ENCODE measurements at regions not wholly inside any gene's neighbourhood (a gene's known extent, or its start where the extent isn't known, plus 50 kb on each side); places are given as distances from the start of the nearest gene placed in this dataset.

- Histone ChIP-seq H3K27ac (no peak overlapping the region), H3K4me1 (no peaks in the 10 kb centered on the region), H3K9me3 (no peaks in the 10 kb centered on the region), H3K36me3 (no peaks in the 10 kb centered on the region), H3K27me3 (no peaks in the 10 kb centered on the region), H3K4me3 (no peak overlapping the region)
- TF ChIP-seq CTCF (IDR thresholded peaks at IDR 0.05) = no peak
- TF ChIP-seq POLR2A (IDR thresholded peaks at IDR 0.05) = no peak
- intact Hi-C loops (cut with DNase I) = no loop called here
- DNase-seq (no peak), ATAC-seq (no peak)
- 74% methylated on average over 2 of the region's 3 CpGs for WGBS (ENCODE audit: insufficient coverage, low coverage, low lambda C conversion rate, missing lambda C conversion rate)
Measured at GRCh38 chr11:95305705-95306104, 74.7 kb upstream of the SESN3 start.

DNA sequence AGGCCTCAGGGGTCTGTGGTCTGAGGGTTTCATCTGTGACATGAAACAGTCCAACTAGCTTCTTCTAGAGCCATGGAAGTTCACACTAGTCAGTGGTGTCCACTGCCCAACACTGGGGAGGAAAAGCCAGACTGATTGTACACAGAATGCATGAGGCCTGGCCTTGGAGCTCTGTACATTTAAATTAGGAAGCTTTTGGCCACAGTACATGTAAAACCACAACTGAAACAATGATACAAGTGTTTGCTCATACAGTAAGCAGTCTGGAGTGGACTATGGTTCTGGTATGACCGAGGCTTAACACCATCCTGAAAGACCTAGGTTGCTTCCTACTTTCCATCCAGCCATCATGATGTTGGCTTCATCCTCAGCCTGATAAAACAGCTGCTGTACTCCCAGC, 73.8 kb upstream of the SESN3 start:
- DNase-seq (no peak), ATAC-seq (no peak)
- H3K4me3 ChIP-seq = no peak overlapping the region
- WGBS (ENCODE audit: insufficient coverage, low coverage, low lambda C conversion rate, missing lambda C conversion rate) = 60% methylated on average over 1 of the region's 1 CpG
- H3K4me1 ChIP-seq = no peaks in the 10 kb centered on the region
- no peaks in the 10 kb centered on the region for H3K9me3 ChIP-seq
- TF ChIP-seq CTCF (IDR thresholded peaks at IDR 0.05) = no peak
- TF ChIP-seq POLR2A (IDR thresholded peaks at IDR 0.05) = no peak
- no peak overlapping the region for H3K27ac ChIP-seq
- no peaks in the 10 kb centered on the region for H3K36me3 ChIP-seq
- H3K27me3 ChIP-seq = no peaks in the 10 kb centered on the region
- intact Hi-C loops (cut with DNase I) = no loop called here

GRCh38 chr11:95302211-95302610, 71.2 kb upstream of the SESN3 start:
- no peak overlapping the region for H3K27ac ChIP-seq
- intact Hi-C loops (cut with DNase I) = no loop called here
- WGBS (ENCODE audit: insufficient coverage, low coverage, low lambda C conversion rate, missing lambda C conversion rate) = 90% methylated on average over 4 of the region's 4 CpGs
- no peak for DNase-seq
- ATAC-seq = no peak
- H3K4me1 ChIP-seq = no peaks in the 10 kb centered on the region
- no peaks in the 10 kb centered on the region for H3K27me3 ChIP-seq
- no peak overlapping the region for H3K4me3 ChIP-seq
- no peaks in the 10 kb centered on the region for H3K9me3 ChIP-seq
- H3K36me3 ChIP-seq = no peaks in the 10 kb centered on the region
- TF ChIP-seq POLR2A (IDR thresholded peaks at IDR 0.05) (no peak), CTCF (IDR thresholded peaks at IDR 0.05) (no peak)

DNA sequence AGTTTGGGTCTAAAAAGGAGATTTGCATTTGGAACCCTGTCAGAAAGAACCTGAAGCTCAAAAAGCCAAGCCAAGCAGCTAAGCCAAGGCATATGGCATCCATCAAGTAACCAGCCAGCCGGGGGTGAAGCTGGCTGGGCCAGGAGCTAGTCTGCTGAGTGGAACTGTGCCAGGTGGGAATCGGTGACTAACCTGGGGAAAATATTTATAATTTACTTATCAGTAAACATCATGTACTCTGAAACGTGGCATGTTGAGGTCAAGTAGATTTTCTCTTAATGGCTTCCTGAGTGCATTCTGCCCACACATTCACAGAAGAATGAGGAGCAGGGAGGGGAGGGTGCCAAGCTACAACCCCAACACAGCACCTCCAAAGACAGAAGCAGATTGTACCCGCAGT, 70.5 kb upstream of the SESN3 start:
- no peaks in the 10 kb centered on the region for H3K4me1 ChIP-seq
- intact Hi-C loops (cut with DNase I) = no loop called here
- H3K4me3 ChIP-seq = no peak overlapping the region
- no peaks in the 10 kb centered on the region for H3K9me3 ChIP-seq
- ATAC-seq (peak in 1 of 4 donors; percentile 48), DNase-seq (no peak)
- no peaks in the 10 kb centered on the region for H3K27me3 ChIP-seq
- H3K36me3 ChIP-seq = no peaks in the 10 kb centered on the region
- no peak for TF ChIP-seq CTCF (IDR thresholded peaks at IDR 0.05)
- TF ChIP-seq POLR2A (IDR thresholded peaks at IDR 0.05) = no peak
- H3K27ac ChIP-seq = no peak overlapping the region
- WGBS (ENCODE audit: insufficient coverage, low coverage, low lambda C conversion rate, missing lambda C conversion rate) = 55% methylated on average over 4 of the region's 4 CpGs

GRCh38 chr11:95299078-95299679, 68.2 kb upstream of the SESN3 start:
- Histone ChIP-seq H3K36me3 (no peaks in the 10 kb centered on the region), H3K27ac (no peak overlapping the region), H3K9me3 (no peaks in the 10 kb centered on the region), H3K27me3 (no peaks in the 10 kb centered on the region), H3K4me1 (peaks cover 0 to 4% (median 0%) of the 10 kb centered on the region in 4 donors), H3K4me3 (no peak overlapping the region)
- intact Hi-C loops (cut with DNase I) = no loop called here
- 72% methylated on average over 9 of the region's 9 CpGs for WGBS (ENCODE audit: insufficient coverage, low coverage, low lambda C conversion rate, missing lambda C conversion rate)
- TF ChIP-seq POLR2A (IDR thresholded peaks at IDR 0.05) (no peak), CTCF (IDR thresholded peaks at IDR 0.05) (no peak)
- ATAC-seq = no peak
- no peak for DNase-seq

Measured in right lobe of liver (tissue), 6 donors.